NB4 (cell line): ENCODE measurements at regions not wholly inside any gene's neighbourhood (a gene's known extent, or its start where the extent isn't known, plus 50 kb on each side); places are given as distances from the start of the nearest gene placed in this dataset.

Experiments
- MAX ChIP-seq: IDR thresholded peaks from 2 replicates; pipeline ENCODE4 v1.6.1; 2011; ENCODE audit warnings: low read depth, low read length
- POLR2A ChIP-seq: IDR thresholded peaks from 2 replicates; pipeline ENCODE4 v1.6.1; 2011; ENCODE audit warnings: mild to moderate bottlenecking; ENCODE audit not compliant: insufficient read length; ENCODE audit errors: extremely low read depth
- TF ChIP-seq, protein P1 (sequence below): IDR thresholded peaks from one replicate; pipeline ENCODE4 v1.5.1; 2012; ENCODE audit warnings: low read depth, low read length

DNA sequence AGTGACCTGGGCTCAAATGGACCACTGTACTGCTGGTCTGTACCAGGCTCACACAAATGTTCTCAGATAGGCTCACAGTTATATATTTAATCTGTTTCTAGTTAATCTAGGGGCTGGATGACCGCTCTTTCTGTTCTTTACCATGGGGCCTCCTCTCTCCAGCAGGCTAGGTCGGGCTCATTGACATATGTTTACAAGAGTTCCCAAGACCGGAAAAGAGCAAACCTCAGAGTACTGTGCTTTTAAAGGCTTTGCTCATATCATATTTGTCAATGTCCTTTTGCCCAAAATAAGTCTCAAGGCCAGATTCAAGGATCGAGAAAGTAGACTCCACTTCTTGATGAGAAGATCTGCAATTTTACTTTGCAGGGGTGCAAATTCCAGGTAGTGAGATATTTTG, 348.0 kb upstream of the EPHA6 start:
- TF ChIP-seq, protein P1, sequence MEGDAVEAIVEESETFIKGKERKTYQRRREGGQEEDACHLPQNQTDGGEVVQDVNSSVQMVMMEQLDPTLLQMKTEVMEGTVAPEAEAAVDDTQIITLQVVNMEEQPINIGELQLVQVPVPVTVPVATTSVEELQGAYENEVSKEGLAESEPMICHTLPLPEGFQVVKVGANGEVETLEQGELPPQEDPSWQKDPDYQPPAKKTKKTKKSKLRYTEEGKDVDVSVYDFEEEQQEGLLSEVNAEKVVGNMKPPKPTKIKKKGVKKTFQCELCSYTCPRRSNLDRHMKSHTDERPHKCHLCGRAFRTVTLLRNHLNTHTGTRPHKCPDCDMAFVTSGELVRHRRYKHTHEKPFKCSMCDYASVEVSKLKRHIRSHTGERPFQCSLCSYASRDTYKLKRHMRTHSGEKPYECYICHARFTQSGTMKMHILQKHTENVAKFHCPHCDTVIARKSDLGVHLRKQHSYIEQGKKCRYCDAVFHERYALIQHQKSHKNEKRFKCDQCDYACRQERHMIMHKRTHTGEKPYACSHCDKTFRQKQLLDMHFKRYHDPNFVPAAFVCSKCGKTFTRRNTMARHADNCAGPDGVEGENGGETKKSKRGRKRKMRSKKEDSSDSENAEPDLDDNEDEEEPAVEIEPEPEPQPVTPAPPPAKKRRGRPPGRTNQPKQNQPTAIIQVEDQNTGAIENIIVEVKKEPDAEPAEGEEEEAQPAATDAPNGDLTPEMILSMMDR, result no peak
- TF ChIP-seq MAX, result no peak
- no peak for TF ChIP-seq POLR2A
